ENCODE measurements at regions not wholly inside any gene's neighbourhood (a gene's known extent, or its start where the extent isn't known, plus 50 kb on each side); places are given as distances from the start of the nearest gene placed in this dataset.

GRCh38 chr4:152115118-152115517 is 354.3 kb upstream of the GATB start:
- Mint-ChIP-seq H3K27me3 (ENCODE audit: low read depth) (peaks cover 7% of the 10 kb centered on the region), H3K9me3 (no peaks in the 10 kb centered on the region), H3K36me3 (ENCODE audit: low read depth) (no peaks in the 10 kb centered on the region), H3K27ac (peak overlapping the region in 1 of 3 experiments; percentile 45), H3K4me3 (no peak overlapping the region), H3K4me1 (peaks cover 76% of the 10 kb centered on the region)
- no peak for TF ChIP-seq CTCF (IDR thresholded peaks at IDR 0.05; ENCODE audit: unreplicated experiment in 3 of 3)

GRCh38 chr4:152114562-152114961 is 353.8 kb upstream of the GATB start:
- Mint-ChIP-seq H3K27ac (peak overlapping the region in 2 of 3 experiments; percentile 6 to 45), H3K9me3 (no peaks in the 10 kb centered on the region), H3K36me3 (ENCODE audit: low read depth) (no peaks in the 10 kb centered on the region), H3K27me3 (ENCODE audit: low read depth) (peaks cover 7% of the 10 kb centered on the region), H3K4me1 (peaks cover 76% of the 10 kb centered on the region), H3K4me3 (no peak overlapping the region)
- no peak for TF ChIP-seq CTCF (IDR thresholded peaks at IDR 0.05; ENCODE audit: unreplicated experiment in 3 of 3)

GRCh38 chr4:152112887-152113286 is 352.1 kb upstream of the GATB start:
- H3K27ac Mint-ChIP-seq = no peak overlapping the region
- H3K9me3 Mint-ChIP-seq = no peaks in the 10 kb centered on the region
- peaks cover 76% of the 10 kb centered on the region for H3K4me1 Mint-ChIP-seq
- TF ChIP-seq CTCF (IDR thresholded peaks at IDR 0.05; ENCODE audit: unreplicated experiment in 3 of 3) = no peak
- H3K4me3 Mint-ChIP-seq = no peak overlapping the region
- peaks cover 11% of the 10 kb centered on the region for H3K27me3 Mint-ChIP-seq (ENCODE audit: low read depth)
- no peaks in the 10 kb centered on the region for H3K36me3 Mint-ChIP-seq (ENCODE audit: low read depth)

- H3K36me3 Mint-ChIP-seq (ENCODE audit: low read depth) = no peaks in the 10 kb centered on the region
- TF ChIP-seq CTCF (IDR thresholded peaks at IDR 0.05; ENCODE audit: unreplicated experiment in 3 of 3) = no peak
- no peaks in the 10 kb centered on the region for H3K9me3 Mint-ChIP-seq
- H3K27ac Mint-ChIP-seq = no peak overlapping the region
- H3K27me3 Mint-ChIP-seq (ENCODE audit: low read depth) = peaks cover 12% of the 10 kb centered on the region
- H3K4me3 Mint-ChIP-seq = no peak overlapping the region
- peaks cover 76% of the 10 kb centered on the region for H3K4me1 Mint-ChIP-seq
Measured at GRCh38 chr4:152112190-152112589, 351.4 kb upstream of the GATB start.

- Mint-ChIP-seq H3K36me3 (ENCODE audit: low read depth) (no peaks in the 10 kb centered on the region), H3K4me1 (peaks cover 75% of the 10 kb centered on the region), H3K27me3 (ENCODE audit: low read depth) (peaks cover 12% of the 10 kb centered on the region), H3K4me3 (no peak overlapping the region), H3K9me3 (no peaks in the 10 kb centered on the region), H3K27ac (peak overlapping the region in 1 of 3 experiments; percentile 74)
- TF ChIP-seq CTCF (IDR thresholded peaks at IDR 0.05; ENCODE audit: unreplicated experiment in 3 of 3) = no peak
Measured at GRCh38 chr4:152110780-152111179, 350.0 kb upstream of the GATB start.

Measured in nephron (organoid).